Left ventricle myocardium inferior (tissue), 1 donor: ENCODE measurements at regions not wholly inside any gene's neighbourhood (a gene's known extent, or its start where the extent isn't known, plus 50 kb on each side); places are given as distances from the start of the nearest gene placed in this dataset.

Source experiments
- DNase-seq: peaks from one replicate; pipeline ENCODE4 v3.0.0-alpha.2; 2020
- H3K27ac ChIP-seq: fragments of 200-600 bp; replicated peaks from 2 replicates; pipeline ENCODE4 v1.8.0; 2021
- H3K27me3 ChIP-seq: fragments of 200-600 bp; 2 replicates; pipeline ENCODE4 v1.8.0; 2021; ENCODE audit warnings: low read depth
- H3K36me3 ChIP-seq: fragments of 200-600 bp; 2 replicates; pipeline ENCODE4 v1.8.0; 2021
- H3K4me1 ChIP-seq: fragments of 200-600 bp; 2 replicates; pipeline ENCODE4 v1.8.0; 2021
- H3K4me3 ChIP-seq: fragments of 200-600 bp; 2 replicates; pipeline ENCODE4 v1.8.0; 2021; ENCODE audit warnings: mild to moderate bottlenecking, moderate library complexity
- H3K9me3 ChIP-seq: fragments of 200-600 bp; replicated peaks from 2 replicates; pipeline ENCODE4 v1.8.0; 2021
- CTCF ChIP-seq: fragments of 200-600 bp; IDR thresholded peaks from 2 replicates; pipeline ENCODE4 v1.8.0; 2021; ENCODE audit warnings: antibody characterized with exemption, mild to moderate bottlenecking, borderline replicate concordance
- intact Hi-C: fragments of 100-400 bp; cut with micrococcal nuclease; formaldehyde crosslinking; loops from one replicate; pipeline ENCODE4 v1.11.0; 2022
- donor health status: DM: no; HTN: yes; CAD: no; lungs with severe emphysema.

GRCh38 chr6:156627524-156627923, 149.7 kb upstream of the ARID1B start:
- TF ChIP-seq CTCF, result no peak
- Histone ChIP-seq H3K4me3 (no peak overlapping the region), H3K27ac (no peak overlapping the region), H3K4me1 (no peaks in the 10 kb centered on the region), H3K27me3 (no peaks in the 10 kb centered on the region), H3K9me3 (no peaks in the 10 kb centered on the region), H3K36me3 (no peaks in the 10 kb centered on the region)
- intact Hi-C loops, result no loop called here
- no peak for DNase-seq

GRCh38 chr6:156622185-156622584, 155.0 kb upstream of the ARID1B start:
- no peaks in the 10 kb centered on the region for H3K4me1 ChIP-seq
- H3K27me3 ChIP-seq, result peaks cover 3% of the 10 kb centered on the region
- H3K27ac ChIP-seq, result no peak overlapping the region
- DNase-seq, result no peak
- H3K4me3 ChIP-seq, result no peak overlapping the region
- no peak for TF ChIP-seq CTCF
- H3K36me3 ChIP-seq, result no peaks in the 10 kb centered on the region
- intact Hi-C loops, result no loop called here
- no peaks in the 10 kb centered on the region for H3K9me3 ChIP-seq

GRCh38 chr6:156620331-156620730, 156.8 kb upstream of the ARID1B start:
- Histone ChIP-seq H3K27ac (no peak overlapping the region), H3K4me1 (no peaks in the 10 kb centered on the region), H3K36me3 (no peaks in the 10 kb centered on the region), H3K27me3 (peaks cover 5% of the 10 kb centered on the region), H3K4me3 (no peak overlapping the region), H3K9me3 (no peaks in the 10 kb centered on the region)
- no peak for TF ChIP-seq CTCF
- DNase-seq, result no peak
- intact Hi-C loops, result no loop called here

GRCh38 chr6:156618600-156619205, 158.5 kb upstream of the ARID1B start:
- no peak overlapping the region for H3K4me3 ChIP-seq
- peaks cover 5% of the 10 kb centered on the region for H3K27me3 ChIP-seq
- H3K9me3 ChIP-seq, result peaks cover 4% of the 10 kb centered on the region
- H3K4me1 ChIP-seq, result no peaks in the 10 kb centered on the region
- intact Hi-C loops, result no loop called here
- H3K36me3 ChIP-seq, result no peaks in the 10 kb centered on the region
- no peak for TF ChIP-seq CTCF
- no peak for DNase-seq
- H3K27ac ChIP-seq, result no peak overlapping the region

- TF ChIP-seq CTCF, result no peak
- H3K4me1 ChIP-seq, result no peaks in the 10 kb centered on the region
- peaks cover 5% of the 10 kb centered on the region for H3K27me3 ChIP-seq
- DNase-seq, result no peak
- H3K4me3 ChIP-seq, result no peak overlapping the region
- H3K27ac ChIP-seq, result no peak overlapping the region
- H3K36me3 ChIP-seq, result no peaks in the 10 kb centered on the region
- intact Hi-C loops, result no loop called here
- peaks cover 11% of the 10 kb centered on the region for H3K9me3 ChIP-seq
These were observed 159.2 kb upstream of the ARID1B start for GRCh38 chr6:156617941-156618340.
